ENCODE measurements at regions not wholly inside any gene's neighbourhood (a gene's known extent, or its start where the extent isn't known, plus 50 kb on each side); places are given as distances from the start of the nearest gene placed in this dataset.

DNA sequence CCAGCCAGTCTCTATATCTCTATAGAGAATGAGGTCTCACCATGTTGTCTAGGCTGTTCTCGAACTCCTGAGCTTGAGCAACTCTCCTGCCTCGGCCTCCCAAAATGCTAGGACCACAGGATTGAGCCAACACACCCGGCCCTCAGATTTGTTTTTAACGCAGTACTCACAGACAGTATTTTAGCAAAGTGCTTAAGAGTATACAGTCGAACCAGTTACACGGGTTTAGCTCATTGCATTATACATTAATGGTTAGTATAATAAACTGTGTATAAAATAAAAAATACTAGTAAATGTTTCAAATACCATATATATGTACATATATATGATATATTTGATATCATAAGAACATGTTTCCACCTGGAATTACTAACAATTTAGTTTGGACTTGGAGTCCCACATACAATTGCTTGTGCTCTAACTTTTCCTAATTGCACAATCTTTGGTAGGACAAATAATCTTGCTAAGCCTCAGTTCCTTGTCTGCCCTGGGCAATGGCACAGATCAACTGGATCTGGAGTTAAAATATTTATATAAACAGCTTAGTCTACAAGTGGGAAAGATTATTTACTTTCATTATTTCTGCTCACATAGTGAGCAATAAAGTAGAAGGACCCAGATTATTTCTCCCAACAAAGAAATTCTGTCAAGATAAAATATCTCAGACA, 508.9 kb upstream of the LRATD1 start:
- TF ChIP-seq, protein P1, sequence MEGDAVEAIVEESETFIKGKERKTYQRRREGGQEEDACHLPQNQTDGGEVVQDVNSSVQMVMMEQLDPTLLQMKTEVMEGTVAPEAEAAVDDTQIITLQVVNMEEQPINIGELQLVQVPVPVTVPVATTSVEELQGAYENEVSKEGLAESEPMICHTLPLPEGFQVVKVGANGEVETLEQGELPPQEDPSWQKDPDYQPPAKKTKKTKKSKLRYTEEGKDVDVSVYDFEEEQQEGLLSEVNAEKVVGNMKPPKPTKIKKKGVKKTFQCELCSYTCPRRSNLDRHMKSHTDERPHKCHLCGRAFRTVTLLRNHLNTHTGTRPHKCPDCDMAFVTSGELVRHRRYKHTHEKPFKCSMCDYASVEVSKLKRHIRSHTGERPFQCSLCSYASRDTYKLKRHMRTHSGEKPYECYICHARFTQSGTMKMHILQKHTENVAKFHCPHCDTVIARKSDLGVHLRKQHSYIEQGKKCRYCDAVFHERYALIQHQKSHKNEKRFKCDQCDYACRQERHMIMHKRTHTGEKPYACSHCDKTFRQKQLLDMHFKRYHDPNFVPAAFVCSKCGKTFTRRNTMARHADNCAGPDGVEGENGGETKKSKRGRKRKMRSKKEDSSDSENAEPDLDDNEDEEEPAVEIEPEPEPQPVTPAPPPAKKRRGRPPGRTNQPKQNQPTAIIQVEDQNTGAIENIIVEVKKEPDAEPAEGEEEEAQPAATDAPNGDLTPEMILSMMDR (IDR thresholded peaks at IDR 0.05; ENCODE audit: insufficient read depth, low read length) = no peak
- no peak for TF ChIP-seq POLR2AphosphoS5 (IDR thresholded peaks at IDR 0.05; ENCODE audit: low read depth)
